DOHH2 (cell line): ENCODE measurements at regions not wholly inside any gene's neighbourhood (a gene's known extent, or its start where the extent isn't known, plus 50 kb on each side); places are given as distances from the start of the nearest gene placed in this dataset.

ENCODE experiments used
- H3F3A ChIP-seq: fragments of 200-600 bp; sonication (generic), shearing (Covaris generic); 2 replicates; pipeline ENCODE4 v1.6.0; 2016; ENCODE audit warnings: antibody characterized with exemption, mild to moderate bottlenecking; ENCODE audit not compliant: control insufficient read depth, insufficient read depth
- H3K27ac ChIP-seq: fragments of 200-600 bp; sonication (generic); 2 replicates; pipeline ENCODE4 v1.5.1; 2014; ENCODE audit warnings: low read depth, mild to moderate bottlenecking, low read length, moderate library complexity
- H3K27me3 ChIP-seq: fragments of 200-600 bp; sonication (generic); 2 replicates; pipeline ENCODE4 v1.6.1; 2014; ENCODE audit warnings: mild to moderate bottlenecking, low read length, mixed read lengths; ENCODE audit not compliant: control insufficient read depth
- H3K36me3 ChIP-seq: fragments of 200-600 bp; sonication (generic); 2 replicates; pipeline ENCODE4 v1.6.1; 2014; ENCODE audit warnings: mild to moderate bottlenecking, low read length, moderate library complexity, mixed read lengths; ENCODE audit not compliant: control insufficient read depth
- H3K4me1 ChIP-seq: fragments of 200-600 bp; sonication (generic); 2 replicates; pipeline ENCODE4 v1.6.1; 2014; ENCODE audit warnings: mild to moderate bottlenecking, low read length, mixed read lengths; ENCODE audit not compliant: control insufficient read depth
- H3K4me2 ChIP-seq: fragments of 200-600 bp; sonication (generic); 2 replicates; pipeline ENCODE4 v1.6.0; 2014; ENCODE audit warnings: mild to moderate bottlenecking, low read length, moderate library complexity
- H3K4me3 ChIP-seq: fragments of 200-600 bp; sonication (generic); 2 replicates; pipeline ENCODE4 v1.5.1; 2014; ENCODE audit warnings: mild to moderate bottlenecking, low read length, mixed read lengths
- H3K79me2 ChIP-seq: fragments of 200-600 bp; sonication (generic); 2 replicates; pipeline ENCODE4 v1.6.1; 2014; ENCODE audit warnings: mild to moderate bottlenecking, low read length, mixed read lengths; ENCODE audit not compliant: control insufficient read depth
- H3K9me2 ChIP-seq: fragments of 200-600 bp; sonication (generic); replicated peaks from 2 replicates; pipeline ENCODE4 v1.6.1; 2014; ENCODE audit warnings: mild to moderate bottlenecking, low read length, mixed read lengths; ENCODE audit not compliant: control insufficient read depth
- H3K9me3 ChIP-seq: fragments of 200-600 bp; sonication (generic); 2 replicates; pipeline ENCODE4 v1.6.1; 2014; ENCODE audit warnings: antibody characterized with exemption, low read length, mixed read lengths; ENCODE audit not compliant: control insufficient read depth, insufficient read depth
- H4K20me1 ChIP-seq: fragments of 200-600 bp; sonication (generic); 2 replicates; pipeline ENCODE4 v1.6.0; 2014; ENCODE audit warnings: low read depth, mild to moderate bottlenecking, antibody characterized with exemption, low read length, moderate library complexity; ENCODE audit not compliant: control insufficient read depth, insufficient read depth
- CTCF ChIP-seq: fragments of 200-600 bp; sonication (generic); IDR thresholded peaks from one replicate; pipeline ENCODE4 v1.5.1; 2014; ENCODE audit warnings: antibody characterized with exemption, mild to moderate bottlenecking, low read depth, low read length; ENCODE audit not compliant: poor library complexity, severe bottlenecking
- EZH2phosphoT487 ChIP-seq: fragments of 200-600 bp; sonication (generic); IDR thresholded peaks from 2 replicates; pipeline ENCODE4 v1.6.1; 2017; ENCODE audit warnings: borderline replicate concordance, mild to moderate bottlenecking, antibody characterized with exemption, low read length, moderate library complexity, mixed read lengths

GRCh38 chr7:41268878-41269277 lies 434.0 kb downstream of the INHBA start:
- Histone ChIP-seq H3K4me1 (no peaks in the 10 kb centered on the region), H3K79me2 (no peaks in the 10 kb centered on the region), H3K36me3 (no peaks in the 10 kb centered on the region), H3K4me2 (no peak overlapping the region), H4K20me1 (no peaks in the 10 kb centered on the region), H3K4me3 (no peak overlapping the region), H3K9me2 (no peaks in the 10 kb centered on the region), H3F3A (no peaks in the 10 kb centered on the region), H3K9me3 (no peaks in the 10 kb centered on the region), H3K27me3 (no peaks in the 10 kb centered on the region), H3K27ac (no peak overlapping the region)
- no peak for TF ChIP-seq EZH2phosphoT487
- TF ChIP-seq CTCF, result no peak

GRCh38 chr7:41261080-41261479 lies 441.8 kb downstream of the INHBA start:
- no peaks in the 10 kb centered on the region for H3K9me3 ChIP-seq
- no peak for TF ChIP-seq EZH2phosphoT487
- TF ChIP-seq CTCF, result no peak

GRCh38 chr7:41257660-41258059 lies 445.2 kb downstream of the INHBA start:
- H3F3A ChIP-seq, result no peaks in the 10 kb centered on the region
- H4K20me1 ChIP-seq, result no peaks in the 10 kb centered on the region
- no peaks in the 10 kb centered on the region for H3K9me3 ChIP-seq
- no peak for TF ChIP-seq CTCF
- no peak for TF ChIP-seq EZH2phosphoT487
- H3K9me2 ChIP-seq, result no peaks in the 10 kb centered on the region
- H3K27ac ChIP-seq, result no peak overlapping the region
- H3K4me1 ChIP-seq, result no peaks in the 10 kb centered on the region
- no peaks in the 10 kb centered on the region for H3K79me2 ChIP-seq
- H3K27me3 ChIP-seq, result no peaks in the 10 kb centered on the region
- no peak overlapping the region for H3K4me3 ChIP-seq
- no peak overlapping the region for H3K4me2 ChIP-seq
- no peaks in the 10 kb centered on the region for H3K36me3 ChIP-seq

More at GRCh38 chr7:41261080-41261479, 441.8 kb downstream of the INHBA start:
- Histone ChIP-seq H3K9me2 (no peaks in the 10 kb centered on the region), H3K36me3 (no peaks in the 10 kb centered on the region), H3K27ac (no peak overlapping the region), H4K20me1 (no peaks in the 10 kb centered on the region), H3K4me3 (no peak overlapping the region), H3K79me2 (no peaks in the 10 kb centered on the region), H3K27me3 (no peaks in the 10 kb centered on the region), H3F3A (no peaks in the 10 kb centered on the region), H3K4me1 (no peaks in the 10 kb centered on the region), H3K4me2 (no peak overlapping the region)
